ENCODE measurements at regions not wholly inside any gene's neighbourhood (a gene's known extent, or its start where the extent isn't known, plus 50 kb on each side); places are given as distances from the start of the nearest gene placed in this dataset.
A peak's percentile ranks its signal among the peaks of the same experiment; 100 is the strongest.

DNA sequence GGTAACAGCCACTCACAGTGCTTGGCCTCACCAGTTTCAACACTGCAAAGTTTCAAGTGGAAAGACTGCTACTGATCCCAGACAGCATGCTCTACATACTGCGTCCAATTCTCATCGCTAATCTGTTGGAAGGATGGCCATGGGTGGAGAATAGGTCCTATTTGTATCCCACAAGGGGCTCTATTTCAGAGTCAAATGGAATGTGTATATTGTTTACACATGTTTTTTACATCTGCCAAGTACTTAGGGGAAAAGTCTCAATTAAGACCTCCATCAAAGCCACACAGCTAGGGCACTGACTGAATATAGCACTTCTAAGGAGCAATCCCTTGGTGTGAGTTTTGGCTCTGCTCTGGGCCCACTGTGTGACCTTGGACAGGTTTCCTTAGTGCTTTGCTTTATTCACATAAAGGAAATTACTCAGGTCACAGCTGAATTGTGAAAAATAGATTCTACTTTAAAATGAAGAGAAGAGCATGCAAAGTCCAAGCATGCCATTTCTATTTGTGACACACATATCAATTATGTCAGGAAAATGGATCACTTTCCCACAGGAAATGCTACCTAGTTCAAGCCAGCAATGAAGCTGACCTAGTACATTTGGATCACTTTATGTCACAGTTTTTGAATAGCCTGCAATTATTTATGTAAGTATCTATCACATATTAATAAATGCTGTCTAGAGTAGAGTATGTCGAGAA is 112.9 kb upstream of the STK17B start:
- DNase-seq: no peak

- no peak for DNase-seq
These were observed 113.6 kb upstream of the STK17B start for GRCh38 chr2:196284866-196285557.

DNA sequence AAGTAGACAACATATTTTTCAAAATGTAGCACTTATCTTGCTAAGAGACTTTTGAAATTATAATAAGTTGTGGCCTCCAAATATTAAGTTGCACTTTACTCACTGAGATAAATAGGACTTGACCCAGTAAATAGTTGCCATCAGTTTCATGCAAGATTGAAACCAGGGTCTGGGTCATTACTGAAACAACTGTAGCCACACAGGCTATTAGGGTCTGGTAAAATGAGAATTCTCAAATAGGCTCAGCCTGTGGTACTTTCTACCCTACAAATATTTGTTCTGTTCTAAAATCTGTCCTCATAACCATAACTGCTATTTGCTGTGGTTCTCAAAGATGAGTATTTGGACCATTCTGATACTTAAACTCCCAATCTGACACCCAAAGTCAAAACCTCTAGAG is 115.4 kb upstream of the STK17B start:
- no peak for DNase-seq

DNA sequence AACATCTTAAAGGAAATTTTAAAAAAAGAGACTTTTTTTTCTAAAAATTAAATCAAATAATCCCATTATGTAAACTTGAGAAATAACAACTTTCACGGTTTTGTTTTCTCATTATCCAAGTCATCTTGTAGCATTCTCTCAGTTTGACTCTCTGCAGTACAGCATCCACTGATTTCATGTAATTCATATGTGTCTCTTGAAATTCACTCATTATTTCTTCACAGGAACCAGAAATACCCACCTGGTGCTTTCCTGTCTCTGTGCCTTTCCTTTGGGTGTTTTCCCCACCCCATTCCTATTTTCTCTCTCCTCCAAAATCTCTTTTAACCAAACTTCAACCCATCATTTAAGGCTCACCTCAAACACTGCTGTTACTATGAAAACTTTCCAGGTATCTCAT is 116.1 kb upstream of the STK17B start:
- DNase-seq: no peak

- no peak for DNase-seq
These were observed 116.7 kb upstream of the STK17B start for GRCh38 chr2:196288006-196288538.

- DNase-seq: no peak
These were observed 117.6 kb upstream of the STK17B start for GRCh38 chr2:196289000-196289399.

DNA sequence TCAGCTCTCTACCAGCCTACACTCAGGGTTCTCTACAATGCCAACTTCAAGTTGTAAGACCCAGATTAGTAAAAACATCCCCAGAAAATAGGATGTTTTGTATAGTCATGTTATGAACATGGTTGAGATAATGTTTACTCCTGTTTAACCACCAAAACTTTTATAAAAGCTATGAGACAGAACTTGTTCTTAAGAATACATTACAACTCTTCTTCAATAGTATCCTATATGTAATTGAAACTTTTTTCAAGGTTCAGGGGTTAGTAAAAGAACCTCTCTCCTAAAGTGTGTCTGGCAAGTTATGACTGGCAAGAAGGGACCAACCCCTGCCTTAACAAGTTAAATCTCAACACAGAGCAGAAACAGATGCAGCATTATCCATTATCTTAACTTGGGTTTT is 118.8 kb upstream of the STK17B start:
- DNase-seq: no peak

- no peak for DNase-seq
These were observed 119.2 kb upstream of the STK17B start for GRCh38 chr2:196290569-196290968.

- no peak for DNase-seq
These were observed 120.0 kb upstream of the STK17B start for GRCh38 chr2:196291426-196291825.

- no peak for DNase-seq
These were observed 120.8 kb upstream of the STK17B start for GRCh38 chr2:196291873-196292800.

DNA sequence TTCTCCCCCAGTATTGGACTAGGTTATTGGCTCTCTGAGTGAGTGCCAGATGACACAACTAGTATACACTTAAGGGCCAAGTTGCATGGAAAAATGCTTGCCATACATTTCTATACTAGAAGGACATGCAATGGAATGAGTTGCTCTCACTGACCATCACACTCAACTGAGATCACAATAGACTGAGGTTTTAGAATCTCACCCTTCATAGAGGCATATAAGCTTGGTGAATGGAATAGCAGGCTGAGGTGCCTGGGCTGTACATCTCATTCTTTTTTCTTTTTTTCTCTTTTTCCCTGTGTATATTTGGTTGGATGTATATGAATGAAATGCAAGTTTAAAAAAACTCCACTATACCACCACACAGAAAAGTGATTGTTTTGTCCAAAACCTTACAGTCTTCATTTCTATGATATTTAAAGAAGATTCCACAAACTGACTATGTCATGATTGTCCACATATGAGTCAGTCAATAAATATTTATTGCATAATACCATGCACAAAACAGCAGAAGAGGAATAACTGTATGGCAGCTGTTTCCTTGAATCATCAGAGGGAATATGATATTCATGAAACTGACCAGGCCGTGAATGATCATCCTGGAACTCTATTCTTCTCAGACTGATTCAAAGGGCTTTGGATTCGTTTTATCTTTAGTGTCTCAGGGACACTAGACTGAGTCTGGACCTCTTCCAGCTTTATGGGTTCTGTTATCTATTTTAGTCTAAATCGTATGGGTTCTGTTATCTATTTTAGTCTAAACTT is 122.6 kb upstream of the STK17B start:
- DNase-seq: no peak

DNA sequence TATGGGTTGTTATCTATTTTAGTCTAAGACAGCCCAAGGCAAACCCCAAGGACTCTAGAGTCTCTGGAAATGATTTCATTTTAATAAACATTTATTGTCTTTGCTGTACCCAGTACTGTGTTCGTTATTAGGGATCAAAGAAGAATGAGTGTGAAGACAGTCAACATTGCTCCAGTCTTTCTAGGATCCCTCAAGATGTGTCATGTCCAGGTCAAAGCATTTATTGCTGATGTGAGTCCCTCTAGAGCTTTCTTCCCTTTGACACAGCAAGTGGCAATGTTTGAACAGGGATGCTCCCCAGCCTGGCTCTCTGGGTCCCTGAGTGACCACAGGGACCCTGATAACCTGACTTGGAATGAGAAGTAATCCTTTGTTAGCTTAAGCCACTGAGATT is 123.1 kb upstream of the STK17B start:
- DNase-seq: no peak

- no peak for DNase-seq
These were observed 123.6 kb upstream of the STK17B start for GRCh38 chr2:196295005-196295404.

DNA sequence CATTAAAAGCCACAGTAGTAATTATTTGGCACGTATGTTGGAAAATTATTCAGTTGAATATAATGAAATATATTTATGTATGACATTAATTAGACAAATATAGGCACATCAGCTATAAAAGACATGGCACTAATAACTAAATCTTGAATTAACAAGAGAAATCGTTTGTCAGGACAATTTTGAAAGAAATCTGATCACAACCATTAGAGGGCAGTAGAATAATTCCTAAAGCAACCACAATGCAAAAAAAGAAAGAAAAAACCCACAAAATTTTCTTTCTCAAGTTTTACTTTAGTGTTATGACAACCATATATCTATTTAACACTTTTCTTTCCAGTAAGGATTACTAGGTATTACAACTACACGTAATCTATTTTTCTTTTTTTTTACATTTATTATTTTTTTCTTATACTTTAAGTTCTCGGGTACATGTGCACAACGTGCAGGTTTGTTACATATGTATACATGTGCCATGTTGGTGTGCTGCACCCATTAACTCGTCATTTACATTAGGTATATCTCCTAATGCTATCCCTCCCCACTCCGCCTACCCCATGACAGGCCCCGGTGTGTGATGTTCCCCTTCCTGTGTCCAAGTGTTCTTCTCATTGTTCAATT is 126.8 kb upstream of the STK17B start:
- DNase-seq: peak; percentile 42

DNA sequence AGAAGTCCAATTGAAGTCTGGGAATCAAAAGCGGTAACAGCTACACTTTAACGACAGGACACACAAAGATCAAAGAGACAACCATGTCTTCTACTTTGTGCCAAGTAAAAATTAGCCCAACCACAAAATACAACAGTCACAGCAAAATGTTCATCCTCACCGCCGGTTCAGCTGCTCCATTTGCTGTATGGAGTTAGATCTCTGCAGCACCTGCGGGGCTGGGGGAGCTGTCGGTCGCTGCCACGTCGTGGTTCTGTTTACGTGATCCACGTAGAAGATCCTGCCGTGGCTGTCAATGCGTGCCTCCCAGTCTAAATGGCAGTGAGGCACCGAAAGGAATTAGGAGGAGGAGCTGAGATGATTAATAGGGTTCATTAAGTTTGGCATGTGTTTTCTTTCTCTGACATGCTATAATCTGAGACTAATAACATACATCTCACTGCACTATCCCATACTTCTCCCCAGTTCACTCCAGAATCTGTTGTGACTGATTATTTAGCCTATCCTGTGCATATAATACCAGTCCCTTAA is 136.5 kb upstream of the STK17B start:
- DNase-seq: no peak

DNA sequence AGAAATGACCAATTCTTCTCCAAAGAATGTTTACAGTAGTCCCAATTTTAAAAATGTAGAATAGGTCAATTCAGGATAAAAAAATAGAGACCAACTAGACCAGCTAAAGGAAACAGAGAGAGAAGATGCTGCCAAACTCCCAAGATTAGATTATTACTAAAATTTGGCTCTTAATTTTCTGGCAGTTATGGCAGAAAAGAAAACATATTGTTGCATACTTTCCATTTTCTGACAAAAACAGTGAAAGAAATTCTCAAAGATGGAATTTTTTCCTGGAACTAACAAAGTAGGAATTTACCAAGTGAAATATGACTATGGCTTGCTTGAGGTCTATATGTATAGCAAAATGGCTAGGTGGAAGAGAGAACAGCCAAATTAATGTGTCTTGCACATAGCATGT is 138.3 kb upstream of the STK17B start:
- no peak for DNase-seq

DNA sequence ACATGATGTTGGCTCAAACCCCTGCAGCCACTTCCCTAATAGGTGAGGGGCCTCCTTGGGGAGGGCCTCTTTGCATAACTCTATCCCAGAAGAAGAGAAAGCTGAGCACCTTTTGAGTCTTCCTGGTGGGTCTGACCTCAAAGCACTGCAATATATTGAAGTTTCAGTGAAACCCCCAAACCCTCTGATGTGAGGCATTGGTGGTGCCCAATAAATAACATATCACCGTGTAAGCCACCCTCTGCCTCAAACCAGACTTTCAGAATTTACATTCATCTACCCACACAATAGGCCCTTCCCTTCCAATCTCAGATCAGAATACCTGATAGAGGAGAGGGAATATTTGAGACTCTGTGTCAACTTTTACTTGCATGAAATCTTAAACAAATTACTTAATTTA is 142.8 kb upstream of the STK17B start:
- DNase-seq: no peak

DNA sequence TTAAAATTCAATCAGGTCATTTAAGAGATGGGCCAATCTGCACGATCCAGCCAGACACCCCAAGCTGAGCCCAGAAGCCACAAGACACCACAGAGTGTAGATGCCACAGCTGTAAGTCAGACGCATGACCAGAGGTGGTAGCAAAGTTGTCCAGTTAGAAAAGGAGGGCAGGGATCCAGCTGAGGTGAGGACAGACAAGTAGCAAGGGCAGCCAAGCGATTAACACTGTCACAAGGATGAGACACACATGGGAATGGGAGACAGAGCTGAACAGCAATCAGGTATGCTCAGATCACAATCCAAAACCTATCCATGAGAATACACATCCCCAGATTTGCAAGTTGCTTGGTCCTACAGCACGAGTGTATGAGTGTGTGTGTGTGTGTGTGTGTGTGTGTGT is 143.4 kb upstream of the STK17B start:
- no peak for DNase-seq

DNA sequence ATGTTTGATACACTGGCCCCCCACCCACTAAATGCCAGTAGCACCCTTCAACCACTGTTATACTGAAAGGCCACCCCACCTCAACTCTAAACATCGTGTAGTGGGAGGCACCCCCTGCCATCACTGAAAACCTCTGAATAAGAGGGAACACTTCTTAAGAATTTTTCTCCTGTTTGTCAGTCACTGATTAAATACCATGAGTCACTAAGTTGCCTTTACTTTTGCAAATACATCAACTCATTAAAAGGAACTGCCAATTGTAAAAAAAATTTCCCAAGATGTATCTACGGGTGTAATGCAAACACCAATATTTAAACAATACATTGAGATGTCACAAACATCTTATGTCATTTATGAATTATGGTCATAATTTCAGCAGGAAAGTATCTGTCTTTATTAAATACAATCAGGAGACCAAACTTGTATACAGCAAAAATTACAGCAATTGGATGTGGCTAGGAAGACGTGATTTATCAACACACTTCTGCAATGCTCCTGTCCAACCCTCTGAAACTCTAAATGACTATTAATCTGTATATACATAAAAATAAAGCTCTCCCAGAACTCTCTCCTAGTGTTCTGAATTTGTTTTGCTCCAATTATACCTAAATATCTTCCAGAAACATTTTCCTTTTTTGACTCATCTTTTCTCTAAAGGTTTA is 144.1 kb upstream of the STK17B start:
- no peak for DNase-seq

DNA sequence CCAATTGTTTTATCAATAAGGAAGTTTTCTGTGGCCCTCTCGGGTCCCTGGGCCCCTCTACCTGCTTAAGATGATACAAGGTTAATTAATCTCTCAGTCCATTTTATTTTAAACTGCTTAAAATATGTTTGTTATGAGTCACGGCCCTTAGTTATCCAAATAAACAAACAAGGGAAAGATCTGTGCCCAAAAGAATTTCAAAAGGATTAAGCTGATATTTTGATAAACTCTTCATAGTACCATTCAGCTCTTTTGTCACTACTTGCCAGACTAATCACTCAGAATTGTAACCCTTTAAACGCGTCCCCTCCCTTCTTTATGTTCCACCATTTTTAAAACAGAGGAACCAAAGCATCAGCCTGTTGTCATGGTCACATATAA is 144.7 kb upstream of the STK17B start:
- no peak for DNase-seq

Data from NCI-H1105 treated with DMSO at 0.1 percent for 48 hours (cell line).